HL-60 (cell line): ENCODE measurements at regions not wholly inside any gene's neighbourhood (a gene's known extent, or its start where the extent isn't known, plus 50 kb on each side); places are given as distances from the start of the nearest gene placed in this dataset.

Experiments
- DNase-seq, 2 experiments: peaks; one replicate each; pipeline ENCODE4 v3.0.0-alpha.2; 2010 to 2020; ENCODE audit warnings: low read depth in 1 of 2, low spot score in 1 of 2
- H3K27ac ChIP-seq: fragments of 250-450 bp; sonication (Bioruptor Pico); replicated peaks from 2 replicates; pipeline ENCODE4 v1.5.1; 2020; ENCODE audit warnings: mild to moderate bottlenecking, moderate library complexity
- H3K27me3 ChIP-seq: fragments of 250-450 bp; sonication (Bioruptor Pico); 2 replicates; pipeline ENCODE4 v1.5.1; 2021; ENCODE audit warnings: mild to moderate bottlenecking, moderate library complexity; ENCODE audit not compliant: insufficient read depth, poor library complexity, severe bottlenecking
- H3K4me3 ChIP-seq: replicated peaks from 2 replicates; pipeline ENCODE4 v1.5.1; 2011; ENCODE audit warnings: mild to moderate bottlenecking, control low read depth, low read length; ENCODE audit not compliant: insufficient read depth
- CTCF ChIP-seq: IDR thresholded peaks from one replicate; pipeline ENCODE4 v1.5.1; 2011; ENCODE audit warnings: low read length, control low read depth, inconsistent platforms; ENCODE audit not compliant: insufficient read depth
- GABPA ChIP-seq: IDR thresholded peaks from 2 replicates; pipeline ENCODE4 v1.6.1; 2012; ENCODE audit warnings: low read depth
- POLR2AphosphoS5 ChIP-seq: IDR thresholded peaks from 2 replicates; pipeline ENCODE4 v1.6.1; 2012; ENCODE audit warnings: low read depth
- REST ChIP-seq: IDR thresholded peaks from 2 replicates; pipeline ENCODE4 v1.6.1; 2012; ENCODE audit warnings: low read depth; ENCODE audit not compliant: insufficient replicate concordance
- SPI1 ChIP-seq: IDR thresholded peaks from 2 replicates; pipeline ENCODE4 v1.6.1; 2012; ENCODE audit warnings: low read depth, mild to moderate bottlenecking, borderline replicate concordance

GRCh38 chr15:69626095-69627066, 173.8 kb downstream of the RPLP1 start:
- TF ChIP-seq CTCF (no peak), SPI1 (no peak), GABPA (no peak), POLR2AphosphoS5 (no peak), REST (no peak)
- peak overlapping the region; percentile 11 for H3K27ac ChIP-seq
- DNase-seq, result peak in 1 of 2 experiments; percentile 56
- H3K27me3 ChIP-seq, result no peaks in the 10 kb centered on the region
- no peak overlapping the region for H3K4me3 ChIP-seq

GRCh38 chr15:69627548-69628158, 175.0 kb downstream of the RPLP1 start:
- no peaks in the 10 kb centered on the region for H3K27me3 ChIP-seq
- H3K4me3 ChIP-seq, result no peak overlapping the region
- no peak for TF ChIP-seq SPI1
- TF ChIP-seq CTCF, result no peak
- no peak for TF ChIP-seq GABPA
- no peak for TF ChIP-seq POLR2AphosphoS5
- no peak for TF ChIP-seq REST
- no peak for DNase-seq
- no peak overlapping the region for H3K27ac ChIP-seq

- no peak overlapping the region for H3K27ac ChIP-seq
- TF ChIP-seq CTCF, result no peak
- TF ChIP-seq POLR2AphosphoS5, result no peak
- TF ChIP-seq REST, result no peak
- TF ChIP-seq SPI1, result no peak
- no peak overlapping the region for H3K4me3 ChIP-seq
- no peaks in the 10 kb centered on the region for H3K27me3 ChIP-seq
- DNase-seq, result no peak
Observed at GRCh38 chr15:69628256-69629093, 175.9 kb downstream of the RPLP1 start.
